Right atrium auricular region (tissue), 2 donors: ENCODE measurements at regions not wholly inside any gene's neighbourhood (a gene's known extent, or its start where the extent isn't known, plus 50 kb on each side); places are given as distances from the start of the nearest gene placed in this dataset.

Experiments
- DNase-seq: peaks from one replicate; pipeline ENCODE4 v3.0.0-alpha.2; 2019; ENCODE audit warnings: low spot score
- H3K27ac ChIP-seq, 2 donors: fragments of 200-600 bp; sonication (generic); 1 replicate in 1 of 2; 2 replicates in 1 of 2; pipeline ENCODE4 v1.5.1; 2016 to 2019
- H3K27me3 ChIP-seq, 2 donors: fragments of 200-600 bp; sonication (generic); one replicate each; pipeline versions ENCODE4 v1.5.1 to v1.6.0; 2017 to 2019
- H3K36me3 ChIP-seq: fragments of 200-600 bp; sonication (generic); one replicate; pipeline ENCODE4 v1.5.1; 2016
- H3K4me1 ChIP-seq, 2 donors: fragments of 200-600 bp; sonication (generic); one replicate each; pipeline versions ENCODE4 v1.5.1 to v1.6.0; 2017 to 2019
- H3K4me3 ChIP-seq, 2 donors: fragments of 200-600 bp; sonication (generic); 1 replicate in 1 of 2; 2 replicates in 1 of 2; pipeline ENCODE4 v1.5.1; 2017 to 2019; ENCODE audit warnings: mild to moderate bottlenecking in 1 of 2, moderate library complexity in 1 of 2
- H3K9me3 ChIP-seq, 2 donors: fragments of 200-600 bp; sonication (generic); one replicate each; pipeline ENCODE4 v1.5.1; 2019
- CTCF ChIP-seq, 2 donors: fragments of 200-600 bp; sonication (generic); IDR thresholded peaks; one replicate each; pipeline ENCODE4 v1.5.1; 2019; ENCODE audit warnings: antibody characterized with exemption in 2 of 2

GRCh38 chr2:120601566-120601965 is 134.1 kb upstream of the GLI2 start:
- Histone ChIP-seq H3K27me3 (no peaks in the 10 kb centered on the region), H3K27ac (no peak overlapping the region), H3K9me3 (no peaks in the 10 kb centered on the region), H3K4me3 (no peak overlapping the region), H3K36me3 (no peaks in the 10 kb centered on the region), H3K4me1 (peaks cover 0 to 11% of the 10 kb centered on the region in 2 donors)
- no peak for DNase-seq
- no peak for TF ChIP-seq CTCF (IDR thresholded peaks at IDR 0.05)

- Histone ChIP-seq H3K4me3 (no peak overlapping the region), H3K36me3 (no peaks in the 10 kb centered on the region), H3K9me3 (no peaks in the 10 kb centered on the region), H3K4me1 (peaks cover 0 to 13% of the 10 kb centered on the region in 2 donors), H3K27me3 (no peaks in the 10 kb centered on the region), H3K27ac (no peak overlapping the region)
- no peak for TF ChIP-seq CTCF (IDR thresholded peaks at IDR 0.05)
- no peak for DNase-seq
These were observed 133.4 kb upstream of the GLI2 start for GRCh38 chr2:120602251-120602650.

DNA sequence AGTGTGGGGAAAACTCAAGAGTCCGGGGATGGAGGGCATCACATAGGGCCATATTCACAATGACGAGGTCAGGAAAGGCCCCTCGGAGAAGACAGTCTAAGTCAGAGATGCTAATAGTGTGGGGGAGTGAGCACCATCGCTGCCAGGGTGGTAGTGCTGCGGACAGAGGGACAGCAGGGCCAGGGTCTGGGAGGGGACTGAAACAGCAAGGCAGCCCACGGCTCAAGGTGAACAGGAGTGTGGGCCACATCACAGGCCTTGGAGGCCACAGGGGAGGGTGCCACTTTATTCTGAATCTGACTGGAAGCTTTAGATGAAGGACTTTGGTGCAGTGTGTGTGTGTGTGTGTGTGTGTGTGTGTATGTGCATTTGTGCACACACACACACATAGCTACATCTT is 130.9 kb upstream of the GLI2 start:
- DNase-seq: no peak
- no peak overlapping the region for H3K27ac ChIP-seq
- H3K36me3 ChIP-seq: no peaks in the 10 kb centered on the region
- no peak for TF ChIP-seq CTCF (IDR thresholded peaks at IDR 0.05)
- no peak overlapping the region for H3K4me3 ChIP-seq
- peaks cover 0 to 13% of the 10 kb centered on the region in 2 donors for H3K4me1 ChIP-seq
- H3K9me3 ChIP-seq: no peaks in the 10 kb centered on the region
- H3K27me3 ChIP-seq: no peaks in the 10 kb centered on the region

GRCh38 chr2:120605231-120605935 is 130.3 kb upstream of the GLI2 start:
- H3K4me3 ChIP-seq: no peak overlapping the region
- peaks cover 0 to 13% of the 10 kb centered on the region in 2 donors for H3K4me1 ChIP-seq
- H3K36me3 ChIP-seq: no peaks in the 10 kb centered on the region
- no peak for TF ChIP-seq CTCF (IDR thresholded peaks at IDR 0.05)
- DNase-seq: no peak
- no peak overlapping the region for H3K27ac ChIP-seq
- no peaks in the 10 kb centered on the region for H3K27me3 ChIP-seq
- no peaks in the 10 kb centered on the region for H3K9me3 ChIP-seq

GRCh38 chr2:120606280-120606679 is 129.4 kb upstream of the GLI2 start:
- no peaks in the 10 kb centered on the region for H3K9me3 ChIP-seq
- peaks cover 0 to 13% of the 10 kb centered on the region in 2 donors for H3K4me1 ChIP-seq
- H3K4me3 ChIP-seq: no peak overlapping the region
- no peaks in the 10 kb centered on the region for H3K27me3 ChIP-seq
- TF ChIP-seq CTCF (IDR thresholded peaks at IDR 0.05): no peak
- H3K36me3 ChIP-seq: no peaks in the 10 kb centered on the region
- no peak overlapping the region for H3K27ac ChIP-seq
- no peak for DNase-seq

- Histone ChIP-seq H3K27ac (no peak overlapping the region), H3K27me3 (no peaks in the 10 kb centered on the region), H3K4me3 (no peak overlapping the region), H3K9me3 (no peaks in the 10 kb centered on the region), H3K4me1 (peaks cover 0 to 13% of the 10 kb centered on the region in 2 donors), H3K36me3 (no peaks in the 10 kb centered on the region)
- DNase-seq: no peak
- no peak for TF ChIP-seq CTCF (IDR thresholded peaks at IDR 0.05)
These were observed 128.7 kb upstream of the GLI2 start for GRCh38 chr2:120606931-120607330.
